KBM-7 (cell line): ENCODE measurements at regions not wholly inside any gene's neighbourhood (a gene's known extent, or its start where the extent isn't known, plus 50 kb on each side); places are given as distances from the start of the nearest gene placed in this dataset.

Source experiments
- DNase-seq: peaks from one replicate; pipeline ENCODE4 v3.0.0-alpha.2; 2015
- in situ Hi-C: fragments of 300-500 bp; cut with MboI; formaldehyde crosslinking; loops from 2 replicates; pipeline ENCODE4 v1.14.3; 2020; ENCODE audit warnings: low sequenced_read_pairs, low pct_unique_long_range_greater_than_20kb, mixed read lengths

DNA sequence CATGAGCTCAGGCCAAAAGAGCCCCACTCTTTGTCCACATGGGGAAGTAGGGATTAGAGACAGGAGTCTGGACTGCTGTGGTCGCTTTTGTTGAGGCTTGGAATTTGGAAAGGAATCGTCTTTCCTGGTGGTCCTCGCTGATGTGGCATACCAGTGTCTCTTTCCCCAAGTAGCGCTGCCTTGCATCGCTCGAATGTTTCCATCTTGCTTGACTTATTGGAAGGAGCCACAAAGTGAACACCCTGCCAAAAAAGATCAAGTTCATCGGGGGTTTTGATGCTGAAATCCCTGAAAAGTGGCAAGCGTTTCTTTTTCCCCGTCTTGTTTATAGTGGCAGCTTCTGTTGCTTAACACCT, 161.3 kb downstream of the MACROH2A1 start:
- in situ Hi-C loops, result no loop called here
- DNase-seq, result no peak

DNA sequence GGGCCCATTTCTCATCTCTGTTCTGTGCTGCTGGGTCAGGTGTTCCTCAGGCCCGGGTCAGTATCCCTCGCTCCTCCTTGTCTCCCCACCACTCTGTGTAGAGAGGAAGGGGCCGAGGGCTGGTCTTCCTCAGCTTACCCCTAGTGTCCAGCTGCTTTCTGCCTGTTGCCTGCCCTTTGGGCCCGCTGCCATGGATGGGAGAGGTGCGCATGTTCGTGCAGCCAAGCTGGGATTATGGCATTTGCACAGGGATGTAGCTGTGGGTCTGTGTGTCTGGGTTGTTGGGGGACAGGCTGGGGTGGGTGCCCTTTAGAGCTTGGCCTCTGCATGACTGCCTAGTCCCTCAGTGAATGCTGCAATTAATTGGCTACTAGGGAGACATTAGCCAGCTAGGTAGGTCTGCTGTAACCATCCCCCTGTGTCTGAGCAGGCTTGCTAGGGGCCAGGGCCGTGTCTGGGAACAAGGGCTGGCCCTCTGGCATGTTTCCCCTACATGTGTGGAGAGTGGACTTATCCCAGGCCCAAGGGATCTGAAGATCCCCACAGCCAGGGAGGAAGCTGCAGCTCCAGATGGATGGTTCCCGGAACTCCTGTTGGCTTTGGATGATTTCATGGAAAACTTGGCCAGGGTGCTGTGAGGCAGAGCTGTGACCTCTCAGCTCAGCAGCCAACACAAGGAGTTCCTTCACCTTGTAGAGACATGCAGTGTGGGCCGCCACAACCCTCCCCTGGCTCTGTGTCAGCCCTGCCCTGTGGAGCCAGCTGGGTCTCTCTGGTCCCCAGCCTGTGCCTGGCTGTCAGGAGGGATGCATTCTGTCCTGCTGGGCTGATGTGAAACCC, 161.9 kb downstream of the MACROH2A1 start:
- in situ Hi-C loops, result no loop called here
- no peak for DNase-seq

- DNase-seq, result no peak
- in situ Hi-C loops, result no loop called here
Measured at GRCh38 chr5:135236228-135236907, 162.7 kb downstream of the MACROH2A1 start.

DNA sequence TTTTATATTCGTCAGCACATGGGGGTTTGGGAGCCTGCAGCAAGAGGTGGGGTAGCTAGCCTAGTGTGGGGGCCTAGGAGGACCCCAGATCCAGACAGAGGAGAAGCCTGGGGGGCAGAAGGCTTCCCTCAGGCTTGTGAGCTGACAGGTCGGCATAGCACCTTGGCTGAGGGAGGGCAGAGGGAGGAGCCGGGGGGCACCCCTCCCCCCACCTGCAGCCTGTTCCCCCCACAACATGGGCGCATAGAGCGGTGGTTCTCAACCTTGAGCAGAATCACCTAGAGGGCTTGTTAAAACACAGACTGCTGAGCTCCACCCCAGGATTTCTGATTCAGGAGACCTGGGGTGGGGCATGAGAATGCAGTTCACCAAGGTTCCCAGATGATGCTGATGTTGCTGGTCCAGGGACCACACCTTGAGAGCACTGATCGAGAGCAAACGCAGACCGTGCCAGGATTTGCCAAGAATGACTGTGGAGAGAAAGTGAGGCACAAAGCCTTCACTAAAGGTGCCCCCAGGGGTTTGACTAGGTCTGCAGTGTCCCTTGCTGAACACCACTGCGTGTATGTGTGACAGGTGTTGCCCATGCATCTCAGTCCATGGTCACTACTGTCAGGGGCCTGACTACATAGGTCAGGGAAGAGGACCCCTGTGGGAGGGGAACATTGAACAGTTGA, 163.3 kb downstream of the MACROH2A1 start:
- in situ Hi-C loops, result no loop called here
- DNase-seq, result no peak

DNA sequence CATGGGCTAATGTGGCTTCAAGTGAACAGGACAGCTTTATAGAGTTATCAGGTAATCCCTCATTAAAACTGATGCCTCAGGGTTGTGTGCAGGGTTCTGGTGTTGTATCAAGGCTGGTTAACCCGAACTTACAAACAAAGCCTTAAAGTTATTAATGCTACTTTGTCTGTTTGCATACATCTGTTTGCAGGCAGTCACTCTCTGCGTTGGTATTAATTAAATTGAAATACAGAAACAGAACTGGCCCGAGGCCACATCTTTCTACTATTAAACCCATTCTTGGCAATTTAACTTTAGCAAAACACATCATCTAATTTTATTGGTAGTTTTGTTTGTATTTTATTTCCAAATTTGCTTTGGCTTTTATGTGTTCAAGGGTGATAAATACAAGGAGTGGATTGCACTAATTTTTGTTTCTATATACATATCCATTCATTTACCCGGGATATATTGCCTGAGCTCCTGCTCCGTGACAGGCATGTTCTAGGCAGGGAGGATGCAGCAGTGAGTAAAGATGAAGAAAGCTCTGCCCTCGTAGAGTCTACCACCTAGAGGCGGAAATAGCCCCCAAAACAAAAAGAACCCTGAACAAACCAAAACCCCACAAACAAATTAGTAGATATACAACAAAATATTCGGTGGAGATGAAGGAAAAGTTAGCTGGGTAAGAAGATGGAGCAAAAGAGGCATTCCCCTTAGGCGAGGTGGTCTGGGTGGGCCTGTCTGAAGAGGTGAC, 164.2 kb downstream of the MACROH2A1 start:
- in situ Hi-C loops, result no loop called here
- no peak for DNase-seq

DNA sequence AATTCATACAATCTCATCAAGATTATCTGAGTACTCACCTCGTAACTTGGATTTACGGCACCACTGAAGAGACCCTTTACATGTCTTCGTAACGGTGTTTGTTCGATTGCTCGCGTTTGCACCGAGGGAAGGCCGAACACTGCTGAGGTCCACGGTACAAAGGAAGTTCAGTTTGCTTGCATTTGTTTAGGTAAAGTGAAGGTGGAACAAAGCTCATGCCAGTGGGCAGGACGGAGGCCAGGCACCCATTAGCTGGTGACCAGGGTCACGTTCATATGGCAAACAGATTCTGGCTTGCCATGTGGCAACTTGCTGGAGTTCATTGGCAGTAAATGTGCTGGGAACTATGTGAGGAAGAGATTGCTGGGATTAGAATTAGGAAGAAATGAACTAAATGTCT, 164.8 kb downstream of the MACROH2A1 start:
- no peak for DNase-seq
- in situ Hi-C loops, result no loop called here

DNA sequence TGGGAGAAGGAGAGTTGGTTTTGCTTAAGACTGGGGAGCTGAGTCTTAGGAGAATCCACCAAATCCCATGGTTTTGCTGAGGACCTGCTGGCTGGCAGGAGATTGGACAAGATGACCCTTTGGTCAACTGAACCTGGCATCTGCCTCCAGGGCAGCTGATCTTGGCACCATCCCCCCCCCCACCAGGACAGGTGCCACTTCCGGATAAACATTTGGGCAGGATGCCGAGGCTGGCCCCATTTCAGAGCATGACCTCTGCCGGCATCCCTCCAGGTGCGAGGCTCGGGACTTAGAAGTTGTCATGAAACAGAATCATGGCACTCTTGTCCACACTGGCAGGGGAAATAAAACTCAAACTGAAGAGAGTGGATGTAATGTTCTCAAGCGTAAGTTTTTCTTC, 165.6 kb downstream of the MACROH2A1 start:
- DNase-seq, result no peak
- in situ Hi-C loops, result no loop called here

DNA sequence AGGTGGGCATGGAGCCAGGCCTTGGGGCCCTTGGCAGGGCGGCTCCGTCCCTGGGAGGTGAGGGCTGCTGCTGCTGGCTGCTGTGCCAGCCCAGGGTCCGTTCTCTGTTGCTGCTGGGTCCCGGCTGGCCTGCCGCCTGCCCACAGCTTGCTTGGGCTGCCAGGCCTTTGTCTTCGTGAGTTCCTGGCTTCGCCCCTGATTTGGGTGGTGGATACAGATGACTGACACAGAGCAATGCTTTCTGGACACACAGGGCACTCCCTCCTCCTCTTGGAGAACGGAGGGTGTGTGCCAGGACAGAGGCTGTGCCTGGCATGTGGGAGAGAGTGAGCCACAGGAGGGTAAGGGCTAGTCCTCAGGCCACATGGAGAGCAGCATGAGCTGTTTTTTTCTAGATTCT, 166.1 kb downstream of the MACROH2A1 start:
- DNase-seq, result no peak
- in situ Hi-C loops, result no loop called here

GRCh38 chr5:135231289-135231688, 167.7 kb downstream of the MACROH2A1 start:
- no peak for DNase-seq
- in situ Hi-C loops, result no loop called here

- no peak for DNase-seq
- in situ Hi-C loops, result no loop called here
Measured at GRCh38 chr5:135230251-135230925, 168.6 kb downstream of the MACROH2A1 start.

- DNase-seq, result no peak
Measured at GRCh38 chr5:135229679-135230132, 169.3 kb downstream of the MACROH2A1 start.

GRCh38 chr5:135229122-135229521, 169.9 kb downstream of the MACROH2A1 start:
- no peak for DNase-seq
- in situ Hi-C loops, result no loop called here

More at GRCh38 chr5:135229679-135230132, 169.3 kb downstream of the MACROH2A1 start:
- in situ Hi-C loops, result no loop called here

GRCh38 chr5:135228222-135228621, 170.8 kb downstream of the MACROH2A1 start:
- no peak for DNase-seq

DNA sequence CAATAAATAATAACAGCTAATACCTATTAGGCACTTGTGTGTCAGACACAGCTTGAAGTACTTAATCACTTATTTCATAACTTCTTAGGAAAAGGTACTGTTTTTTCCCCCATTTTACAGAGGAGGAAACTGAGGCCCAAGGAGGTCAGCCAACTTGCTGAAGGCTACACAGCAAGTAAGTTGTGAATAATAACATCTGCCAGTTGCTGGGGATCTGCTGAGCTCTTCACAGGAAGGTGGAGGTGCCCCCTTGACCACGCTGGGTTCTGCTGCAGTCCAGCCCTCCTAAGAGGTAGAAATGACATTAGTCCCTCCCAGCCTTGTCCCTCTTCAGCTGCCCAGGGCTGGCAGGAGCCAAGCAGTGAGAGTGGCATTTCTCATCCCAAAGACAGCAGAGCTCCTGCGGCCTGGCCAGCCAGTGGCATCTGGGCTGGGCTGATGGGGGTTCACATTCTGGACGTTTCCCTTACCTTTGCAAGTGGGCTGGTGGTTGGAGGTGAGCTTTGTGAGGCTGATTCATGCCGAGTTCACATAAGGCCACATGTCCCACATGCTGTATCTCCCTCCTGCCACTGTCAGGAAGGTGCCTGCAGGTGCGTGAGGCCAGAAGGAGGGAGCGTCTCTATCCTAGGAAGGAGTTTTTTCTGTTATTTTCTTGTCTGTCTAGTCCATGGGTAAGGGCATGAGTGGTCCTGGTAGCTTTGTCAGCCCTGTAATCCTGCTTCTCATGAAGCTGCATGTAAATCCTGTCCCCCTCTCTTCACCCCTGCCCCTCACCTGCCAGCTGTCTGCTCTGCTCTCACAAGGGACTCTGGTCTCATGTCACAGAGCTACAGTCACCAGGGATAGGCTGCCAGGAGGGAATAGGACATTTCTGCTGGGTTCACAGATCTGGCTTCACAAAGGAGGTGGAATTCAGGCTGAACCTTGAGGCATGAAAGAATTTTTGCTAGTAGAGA, 171.7 kb downstream of the MACROH2A1 start:
- in situ Hi-C loops, result no loop called here
- DNase-seq, result no peak

More at GRCh38 chr5:135228222-135228621, 170.8 kb downstream of the MACROH2A1 start:
- in situ Hi-C loops, result no loop called here

- peak; percentile 23 for DNase-seq
- in situ Hi-C loops, result no loop called here
Measured at GRCh38 chr5:135225856-135226560, 173.0 kb downstream of the MACROH2A1 start.

GRCh38 chr5:135223891-135224625, 175.0 kb downstream of the MACROH2A1 start:
- in situ Hi-C loops, result no loop called here
- DNase-seq, result peak; percentile 58

DNA sequence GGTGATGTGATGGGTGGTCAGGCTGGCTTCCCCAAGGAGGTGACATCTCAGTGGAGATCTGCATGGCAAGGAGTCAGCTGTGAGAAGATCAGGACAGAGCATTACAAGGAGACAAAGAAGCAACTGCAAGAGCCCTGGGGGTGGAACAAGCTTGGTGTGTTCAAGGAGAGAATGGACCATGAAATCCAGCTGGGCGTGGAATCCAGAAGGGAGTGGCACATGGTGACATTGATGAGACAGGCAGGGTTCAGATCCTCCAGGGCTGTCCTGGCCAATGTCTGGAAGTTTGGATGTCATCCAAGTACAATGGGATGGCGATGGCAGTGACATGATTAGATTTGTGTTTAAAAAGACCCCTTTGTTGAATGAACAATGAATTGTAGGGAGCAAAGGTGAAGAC, 175.6 kb downstream of the MACROH2A1 start:
- in situ Hi-C loops, result no loop called here
- DNase-seq, result no peak
